ENCODE measurements at regions not wholly inside any gene's neighbourhood (a gene's known extent, or its start where the extent isn't known, plus 50 kb on each side); places are given as distances from the start of the nearest gene placed in this dataset.
A peak's percentile ranks its signal among the peaks of the same experiment; 100 is the strongest.

DNA sequence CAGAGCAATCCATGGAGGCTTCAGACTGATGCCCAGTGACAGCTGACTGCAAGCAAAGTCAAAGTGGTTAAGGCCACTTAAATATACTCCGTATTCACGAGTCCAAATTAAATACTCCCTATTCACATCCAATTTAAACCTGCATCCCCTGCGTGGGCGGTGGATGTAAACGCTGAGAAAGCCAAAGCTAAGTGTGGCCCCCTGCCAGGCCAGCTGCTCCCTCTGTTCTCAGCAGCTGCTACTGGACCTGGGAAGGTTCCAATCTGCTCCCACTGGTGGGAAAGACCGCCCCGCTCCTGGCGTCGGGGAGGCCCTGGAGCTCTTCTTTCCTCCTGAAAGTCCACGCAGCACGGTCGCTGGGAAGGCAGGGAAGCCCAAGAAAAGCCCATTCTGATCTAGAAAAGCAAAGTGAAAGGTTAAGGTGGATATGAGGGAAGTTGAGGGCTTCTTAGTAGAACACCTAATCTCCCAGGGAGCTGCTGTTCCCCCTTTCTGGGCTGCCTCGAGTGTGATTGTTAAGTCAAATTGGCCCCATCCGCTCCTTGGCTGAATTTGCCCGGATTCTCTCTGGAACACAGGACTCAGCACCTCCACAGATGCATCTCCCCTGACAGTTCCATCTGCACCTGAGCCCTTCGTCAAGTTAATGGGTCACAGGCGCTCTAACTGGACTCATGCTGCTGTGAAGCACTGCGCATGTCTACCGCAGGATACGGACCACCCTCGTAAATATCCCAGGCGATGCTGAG lies 205.5 kb downstream of the USP12 start:
- no peak for DNase-seq (ENCODE audit: low spot score)

DNA sequence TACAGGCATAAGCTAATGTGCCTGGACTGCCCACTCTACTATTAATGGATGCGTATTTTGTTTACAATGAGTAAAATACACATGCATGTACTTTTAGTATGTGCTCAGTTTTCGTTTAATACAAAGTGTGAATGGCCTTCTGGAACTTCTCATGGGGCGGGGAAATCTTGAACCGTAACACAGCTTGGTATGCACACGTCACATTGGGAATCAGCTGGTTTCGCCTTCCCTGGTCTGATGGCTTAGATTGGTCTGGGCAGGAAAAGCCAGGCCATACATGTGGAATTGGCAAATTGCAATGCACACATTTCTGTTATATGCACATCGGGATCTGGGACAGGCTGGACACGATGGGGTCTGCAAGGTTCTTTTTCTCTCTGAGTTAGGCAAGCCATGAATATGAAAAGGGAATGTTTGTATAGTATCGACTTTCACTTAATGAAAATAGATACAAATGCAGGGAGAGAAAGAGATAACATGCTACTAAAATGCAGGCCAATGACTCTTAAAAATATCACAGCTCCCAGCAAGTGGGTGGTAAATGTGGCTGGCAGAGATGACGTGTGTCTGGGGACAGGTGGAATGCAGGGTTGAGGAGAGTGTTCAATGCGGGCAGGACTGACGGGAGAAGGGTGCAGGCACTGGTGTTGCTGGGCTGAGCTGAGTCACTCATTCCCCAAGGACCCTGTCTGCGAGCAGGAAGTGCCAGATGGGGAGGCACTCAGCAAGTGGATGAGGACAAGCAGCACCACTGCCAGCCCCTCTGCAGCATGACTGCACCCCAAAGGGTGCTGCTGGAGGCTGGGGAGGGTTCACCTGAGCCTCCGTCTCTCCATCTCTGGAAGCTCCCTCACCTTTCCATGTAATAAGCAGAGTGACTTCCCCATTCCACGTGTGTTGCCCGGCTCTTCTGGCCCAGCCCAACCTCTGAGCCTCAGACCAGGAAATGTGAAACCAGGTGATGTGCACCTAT lies 204.0 kb upstream of the GPR12 start:
- DNase-seq (ENCODE audit: low spot score), result peak; percentile 59

DNA sequence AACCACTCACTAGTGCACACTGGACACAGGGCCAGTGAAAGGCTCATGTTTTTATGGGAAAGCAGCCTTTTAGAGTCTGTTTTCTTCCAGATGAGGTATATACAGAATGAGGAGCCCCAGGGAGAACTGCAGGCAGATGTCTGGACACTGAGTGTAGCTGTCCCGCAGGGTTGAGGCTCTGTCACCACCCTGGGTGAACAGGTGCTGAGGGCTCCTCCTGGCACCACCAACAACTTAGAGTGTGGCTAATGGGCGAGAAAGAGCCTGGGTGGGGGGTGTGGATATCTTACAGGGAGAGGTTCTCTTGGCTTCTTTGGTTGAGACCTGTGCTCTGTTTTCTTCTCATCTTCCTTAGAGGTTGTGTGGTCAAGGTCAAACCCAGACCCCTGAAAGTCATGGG lies 202.1 kb upstream of the GPR12 start:
- DNase-seq (ENCODE audit: low spot score), result no peak

DNA sequence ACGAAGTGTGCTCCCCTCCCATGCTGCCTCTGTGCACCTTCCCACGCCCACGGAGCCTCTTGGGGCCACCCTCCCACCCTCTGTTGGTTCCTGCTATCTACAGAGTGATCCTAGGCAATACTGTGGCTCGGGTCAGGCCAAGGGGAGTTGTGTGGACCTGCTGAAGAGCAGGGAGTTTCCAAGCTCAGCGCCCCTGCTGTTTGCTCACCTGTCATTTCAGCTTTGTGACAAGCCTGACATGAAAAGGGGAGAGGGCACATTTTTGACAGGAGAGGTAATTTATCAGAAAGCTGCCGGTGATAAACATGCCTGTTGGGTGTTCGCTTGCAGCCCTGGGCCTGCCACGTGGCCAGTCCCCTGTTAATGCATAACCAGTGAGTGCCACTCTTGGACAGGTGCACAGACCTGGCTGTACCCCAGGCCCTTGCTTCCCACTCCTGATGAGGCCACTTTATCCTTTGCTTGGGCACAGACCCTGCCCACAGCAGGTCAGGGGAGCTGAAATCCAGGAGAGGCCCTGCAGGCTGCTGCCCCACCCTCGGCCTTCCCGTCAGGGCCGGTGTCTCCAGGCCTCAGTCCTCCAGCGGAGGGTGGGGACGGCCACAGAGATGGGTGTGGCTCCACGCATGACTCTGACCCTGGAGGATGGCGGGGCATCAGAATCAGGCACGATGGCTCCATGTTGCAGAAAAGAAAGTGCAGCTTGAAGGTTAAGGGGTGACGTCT lies 201.5 kb upstream of the GPR12 start:
- DNase-seq (ENCODE audit: low spot score), result no peak

- DNase-seq (ENCODE audit: low spot score), result no peak
These were observed 196.6 kb upstream of the GPR12 start for GRCh38 chr13:26957182-26957581.

- DNase-seq (ENCODE audit: low spot score), result no peak
These were observed 196.0 kb upstream of the GPR12 start for GRCh38 chr13:26956522-26957142.

DNA sequence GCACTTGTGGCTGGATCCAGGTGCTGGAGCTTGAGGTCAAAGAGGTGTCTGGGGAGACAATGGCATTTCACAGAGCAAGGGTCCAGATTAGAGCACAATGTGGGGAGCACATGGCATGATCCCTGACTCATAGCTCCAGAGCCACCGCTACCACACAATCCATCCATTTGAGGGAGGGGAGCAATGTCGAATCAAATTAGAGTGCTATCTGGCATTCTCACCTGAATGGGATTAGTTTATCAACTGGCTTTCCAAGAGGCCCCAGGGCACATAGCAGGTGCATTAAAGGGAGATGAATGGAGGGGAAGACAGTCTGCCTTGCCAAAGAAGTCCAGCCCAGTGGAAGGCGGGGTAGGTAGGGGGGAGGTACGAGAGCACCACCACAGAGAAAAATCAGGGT lies 194.4 kb upstream of the GPR12 start:
- DNase-seq (ENCODE audit: low spot score), result no peak

- DNase-seq (ENCODE audit: low spot score), result no peak
These were observed 192.7 kb upstream of the GPR12 start for GRCh38 chr13:26953291-26953690.

DNA sequence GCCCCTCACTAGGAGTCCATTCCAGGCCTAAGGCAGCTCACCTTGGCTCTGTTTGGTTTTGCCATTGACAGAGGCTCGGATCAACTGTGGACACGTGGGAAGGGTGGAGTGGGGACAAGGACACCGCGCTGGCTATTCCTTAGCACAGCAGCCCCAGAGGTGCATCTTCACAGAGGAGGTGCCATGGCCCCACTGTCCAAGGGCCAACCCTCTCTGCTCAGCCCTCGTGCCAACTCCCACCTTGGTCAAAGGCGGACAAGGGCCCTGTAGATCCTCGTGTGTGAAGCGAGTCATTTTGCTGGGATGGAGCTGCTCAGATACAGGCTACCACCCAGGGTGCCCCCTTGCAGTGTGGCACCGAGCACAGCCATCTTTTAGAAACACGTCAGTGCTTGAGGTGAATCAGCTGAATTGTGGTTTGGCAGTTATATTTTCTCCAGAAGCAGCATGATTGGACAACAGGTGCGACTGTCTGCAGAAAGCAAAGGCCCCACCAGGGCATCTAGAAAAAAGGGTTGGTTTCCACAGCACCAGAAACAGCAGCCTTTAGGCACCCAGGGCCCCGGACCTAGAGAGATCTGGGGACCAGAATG lies 192.1 kb upstream of the GPR12 start:
- DNase-seq (ENCODE audit: low spot score), result no peak

DNA sequence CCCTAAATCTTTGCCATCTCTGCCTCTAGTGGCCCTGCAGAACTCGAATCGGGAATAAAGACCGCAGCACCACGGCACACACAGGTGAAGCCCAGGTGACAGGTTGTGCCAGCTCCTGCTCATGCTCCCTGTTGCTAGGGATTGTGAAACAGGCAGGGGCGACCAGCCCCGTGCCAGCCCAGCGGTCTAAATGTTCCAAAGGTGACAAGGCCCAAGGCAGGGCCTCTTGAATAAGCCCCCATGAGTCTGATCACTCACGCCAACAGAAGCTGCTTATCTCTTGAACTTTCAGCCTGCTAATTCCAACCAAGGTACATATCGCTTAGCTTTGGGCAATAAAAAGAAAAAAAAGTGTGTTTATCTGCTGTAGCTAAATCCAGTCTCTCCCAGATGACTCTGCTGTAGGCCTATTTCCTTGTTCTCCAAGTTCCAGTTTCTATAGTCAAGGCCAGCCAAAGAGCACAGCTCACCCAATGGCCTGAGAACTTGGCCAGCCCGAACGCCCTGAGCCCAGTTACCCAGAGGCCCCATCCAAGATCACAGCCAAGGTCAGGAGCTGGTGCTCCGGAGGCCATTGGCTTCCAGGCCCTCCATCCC lies 191.1 kb upstream of the GPR12 start:
- no peak for DNase-seq (ENCODE audit: low spot score)

DNA sequence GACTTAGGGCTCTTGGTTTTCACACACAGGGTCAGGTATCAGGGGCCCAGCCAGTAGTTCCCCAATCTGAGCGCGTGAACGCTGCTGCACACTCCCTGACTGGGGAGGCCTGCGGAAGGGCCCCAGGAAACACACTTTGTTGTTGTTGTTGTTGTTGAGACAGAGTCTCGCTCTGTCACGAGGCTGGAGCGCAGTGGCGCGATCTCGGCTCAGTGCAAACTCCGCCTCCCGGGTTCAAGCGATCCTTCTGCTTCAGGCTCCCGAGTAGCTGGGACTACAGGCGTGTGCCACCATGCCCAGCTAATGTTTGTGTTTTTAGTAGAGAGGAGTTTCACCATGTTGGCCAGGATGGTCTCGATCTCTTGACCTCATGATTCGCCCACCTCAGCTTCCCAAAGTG lies 190.4 kb upstream of the GPR12 start:
- DNase-seq (ENCODE audit: low spot score), result no peak

- no peak for DNase-seq (ENCODE audit: low spot score)
These were observed 190.0 kb upstream of the GPR12 start for GRCh38 chr13:26950546-26950945.

GRCh38 chr13:26949701-26950502 lies 189.3 kb upstream of the GPR12 start:
- DNase-seq (ENCODE audit: low spot score), result peak; percentile 51

DNA sequence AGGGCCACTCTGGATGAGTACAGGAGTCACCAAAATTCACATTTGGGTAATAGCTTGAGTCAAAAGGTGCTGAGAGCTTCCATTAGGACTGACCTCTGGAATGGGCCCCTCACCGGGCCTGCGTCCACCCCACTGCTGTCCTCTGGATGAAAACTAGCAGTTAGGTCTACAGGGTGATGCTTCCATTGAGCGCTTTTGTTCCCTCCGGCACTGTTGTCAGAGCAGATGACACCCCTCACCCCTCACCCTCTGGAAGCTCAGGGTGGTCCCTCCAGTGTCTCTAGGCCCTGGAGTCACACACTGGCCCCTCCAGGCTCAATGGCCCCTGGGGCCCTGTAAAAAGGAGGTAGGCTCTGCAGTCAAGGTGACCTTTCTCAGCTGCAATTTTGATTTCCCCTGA lies 187.8 kb upstream of the GPR12 start:
- no peak for DNase-seq (ENCODE audit: low spot score)

DNA sequence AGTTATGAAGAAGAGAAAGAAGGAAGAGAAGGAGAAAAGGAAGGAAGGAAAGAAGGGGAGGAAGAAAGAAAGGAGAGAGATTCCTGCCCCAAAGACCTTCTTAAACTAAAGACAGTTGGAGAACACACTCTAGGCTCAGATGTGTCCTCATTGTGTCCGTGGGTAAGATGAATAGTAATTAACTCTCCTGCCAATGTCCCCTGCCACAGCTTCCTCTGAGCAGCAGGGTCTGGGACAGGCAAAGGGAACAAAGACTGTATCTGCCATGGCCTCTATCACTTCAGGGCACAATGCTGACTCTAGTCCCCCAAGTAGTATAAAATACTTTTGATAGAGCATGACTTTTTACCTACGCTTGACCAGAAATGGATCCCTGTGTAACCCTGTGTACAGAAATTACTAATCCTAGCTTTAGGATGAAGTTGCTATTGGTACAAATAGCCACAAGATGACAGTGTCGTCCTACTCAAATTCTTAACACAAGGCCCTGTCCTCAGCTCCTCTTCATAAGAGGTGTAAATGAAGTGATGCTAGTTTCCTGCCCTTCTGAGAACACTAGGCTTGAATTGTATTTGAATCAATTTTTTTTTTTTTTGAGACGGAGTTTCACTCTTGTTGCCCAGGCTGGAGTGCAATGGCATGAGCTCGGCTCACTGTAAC lies 186.2 kb upstream of the GPR12 start:
- DNase-seq (ENCODE audit: low spot score), result peak; percentile 50

GRCh38 chr13:26943748-26944147 lies 183.2 kb upstream of the GPR12 start:
- no peak for DNase-seq (ENCODE audit: low spot score)

DNA sequence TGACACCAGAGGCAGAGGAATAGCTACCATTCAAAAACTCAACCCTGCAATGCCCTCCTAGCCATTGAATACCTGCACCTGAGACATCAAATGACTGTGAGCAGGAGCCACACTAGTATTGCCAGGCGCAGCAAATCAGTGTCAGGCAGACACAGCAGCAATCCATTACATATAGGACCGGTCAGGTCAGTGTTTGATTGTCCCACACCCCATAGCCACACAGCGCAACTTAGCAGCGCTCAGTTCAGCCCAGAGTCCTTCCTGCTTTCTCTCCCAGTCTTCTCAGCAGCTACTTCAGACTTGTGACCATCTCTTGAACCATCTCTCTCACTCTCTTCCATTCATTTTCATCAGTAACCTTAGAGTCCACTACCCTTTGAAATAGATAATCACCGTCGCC lies 181.6 kb upstream of the GPR12 start:
- DNase-seq (ENCODE audit: low spot score), result no peak

GRCh38 chr13:26941345-26942174 lies 181.0 kb upstream of the GPR12 start:
- no peak for DNase-seq (ENCODE audit: low spot score)

DNA sequence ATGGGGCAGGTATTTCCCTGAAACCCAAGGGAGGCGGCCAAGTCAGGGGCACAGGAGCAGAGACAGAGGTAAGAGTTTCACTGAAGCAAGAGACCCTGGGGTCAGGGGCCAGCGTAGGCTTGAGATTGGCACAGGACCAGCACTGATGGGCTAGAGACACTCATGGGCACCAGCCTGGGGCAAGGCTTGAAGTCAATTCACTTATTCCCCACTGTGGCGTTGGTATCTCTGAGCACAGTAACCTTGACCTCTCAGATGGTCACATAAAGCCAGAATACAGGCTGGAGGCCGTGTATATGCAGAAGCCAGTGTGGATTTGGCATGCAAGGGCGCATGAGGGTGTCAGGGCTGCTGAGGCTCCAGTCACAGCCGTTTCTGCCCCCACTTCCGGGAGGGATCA lies 173.5 kb upstream of the GPR12 start:
- no peak for DNase-seq (ENCODE audit: low spot score)

Measured in D341Med (cell line).